ENCODE measurements at regions not wholly inside any gene's neighbourhood (a gene's known extent, or its start where the extent isn't known, plus 50 kb on each side); places are given as distances from the start of the nearest gene placed in this dataset.

DNA sequence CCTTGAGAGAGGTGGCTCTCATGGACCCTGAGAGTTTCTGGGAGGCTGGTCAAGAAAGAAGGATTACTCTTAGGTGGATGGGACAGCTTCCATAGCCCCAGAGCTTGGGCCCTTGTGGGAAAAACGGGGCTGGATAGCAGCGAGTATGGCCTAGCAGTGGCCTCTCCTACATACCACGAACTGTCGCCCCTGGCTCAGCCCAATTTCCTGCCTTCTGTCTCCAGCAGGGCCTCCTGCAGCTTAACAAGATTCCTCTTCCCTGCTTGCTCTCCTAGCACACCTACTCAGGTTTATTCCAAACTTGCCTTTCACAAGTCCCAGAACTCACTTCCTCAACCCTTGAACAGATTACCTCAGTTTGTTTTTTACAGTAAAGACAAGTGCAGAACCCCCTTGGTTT is 139.7 kb upstream of the TPM1 start:
- TF ChIP-seq, protein P1, sequence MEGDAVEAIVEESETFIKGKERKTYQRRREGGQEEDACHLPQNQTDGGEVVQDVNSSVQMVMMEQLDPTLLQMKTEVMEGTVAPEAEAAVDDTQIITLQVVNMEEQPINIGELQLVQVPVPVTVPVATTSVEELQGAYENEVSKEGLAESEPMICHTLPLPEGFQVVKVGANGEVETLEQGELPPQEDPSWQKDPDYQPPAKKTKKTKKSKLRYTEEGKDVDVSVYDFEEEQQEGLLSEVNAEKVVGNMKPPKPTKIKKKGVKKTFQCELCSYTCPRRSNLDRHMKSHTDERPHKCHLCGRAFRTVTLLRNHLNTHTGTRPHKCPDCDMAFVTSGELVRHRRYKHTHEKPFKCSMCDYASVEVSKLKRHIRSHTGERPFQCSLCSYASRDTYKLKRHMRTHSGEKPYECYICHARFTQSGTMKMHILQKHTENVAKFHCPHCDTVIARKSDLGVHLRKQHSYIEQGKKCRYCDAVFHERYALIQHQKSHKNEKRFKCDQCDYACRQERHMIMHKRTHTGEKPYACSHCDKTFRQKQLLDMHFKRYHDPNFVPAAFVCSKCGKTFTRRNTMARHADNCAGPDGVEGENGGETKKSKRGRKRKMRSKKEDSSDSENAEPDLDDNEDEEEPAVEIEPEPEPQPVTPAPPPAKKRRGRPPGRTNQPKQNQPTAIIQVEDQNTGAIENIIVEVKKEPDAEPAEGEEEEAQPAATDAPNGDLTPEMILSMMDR (IDR thresholded peaks at IDR 0.05): no peak
- no peak for TF ChIP-seq ZFX (IDR thresholded peaks at IDR 0.05; ENCODE audit: borderline replicate concordance)

All from 22Rv1 (cell line).